ENCODE measurements at regions not wholly inside any gene's neighbourhood (a gene's known extent, or its start where the extent isn't known, plus 50 kb on each side); places are given as distances from the start of the nearest gene placed in this dataset.

- no peak overlapping the region for H3K27ac ChIP-seq
- TF ChIP-seq, protein P1, sequence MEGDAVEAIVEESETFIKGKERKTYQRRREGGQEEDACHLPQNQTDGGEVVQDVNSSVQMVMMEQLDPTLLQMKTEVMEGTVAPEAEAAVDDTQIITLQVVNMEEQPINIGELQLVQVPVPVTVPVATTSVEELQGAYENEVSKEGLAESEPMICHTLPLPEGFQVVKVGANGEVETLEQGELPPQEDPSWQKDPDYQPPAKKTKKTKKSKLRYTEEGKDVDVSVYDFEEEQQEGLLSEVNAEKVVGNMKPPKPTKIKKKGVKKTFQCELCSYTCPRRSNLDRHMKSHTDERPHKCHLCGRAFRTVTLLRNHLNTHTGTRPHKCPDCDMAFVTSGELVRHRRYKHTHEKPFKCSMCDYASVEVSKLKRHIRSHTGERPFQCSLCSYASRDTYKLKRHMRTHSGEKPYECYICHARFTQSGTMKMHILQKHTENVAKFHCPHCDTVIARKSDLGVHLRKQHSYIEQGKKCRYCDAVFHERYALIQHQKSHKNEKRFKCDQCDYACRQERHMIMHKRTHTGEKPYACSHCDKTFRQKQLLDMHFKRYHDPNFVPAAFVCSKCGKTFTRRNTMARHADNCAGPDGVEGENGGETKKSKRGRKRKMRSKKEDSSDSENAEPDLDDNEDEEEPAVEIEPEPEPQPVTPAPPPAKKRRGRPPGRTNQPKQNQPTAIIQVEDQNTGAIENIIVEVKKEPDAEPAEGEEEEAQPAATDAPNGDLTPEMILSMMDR (IDR thresholded peaks at IDR 0.05), result no peak
- no peak for TF ChIP-seq ZFX (IDR thresholded peaks at IDR 0.05; ENCODE audit: borderline replicate concordance)
Observed at GRCh38 chr3:64873400-64873799, 185.6 kb upstream of the ADAMTS9 start.

GRCh38 chr3:64872345-64872744, 184.5 kb upstream of the ADAMTS9 start:
- TF ChIP-seq ZFX (IDR thresholded peaks at IDR 0.05; ENCODE audit: borderline replicate concordance), result no peak
- TF ChIP-seq, protein P1 (IDR thresholded peaks at IDR 0.05), result no peak
- H3K27ac ChIP-seq, result no peak overlapping the region

- TF ChIP-seq ZFX (IDR thresholded peaks at IDR 0.05; ENCODE audit: borderline replicate concordance), result no peak
- TF ChIP-seq, protein P1 (IDR thresholded peaks at IDR 0.05), result no peak
- no peak overlapping the region for H3K27ac ChIP-seq
Observed at GRCh38 chr3:64871834-64872249, 184.0 kb upstream of the ADAMTS9 start.

DNA sequence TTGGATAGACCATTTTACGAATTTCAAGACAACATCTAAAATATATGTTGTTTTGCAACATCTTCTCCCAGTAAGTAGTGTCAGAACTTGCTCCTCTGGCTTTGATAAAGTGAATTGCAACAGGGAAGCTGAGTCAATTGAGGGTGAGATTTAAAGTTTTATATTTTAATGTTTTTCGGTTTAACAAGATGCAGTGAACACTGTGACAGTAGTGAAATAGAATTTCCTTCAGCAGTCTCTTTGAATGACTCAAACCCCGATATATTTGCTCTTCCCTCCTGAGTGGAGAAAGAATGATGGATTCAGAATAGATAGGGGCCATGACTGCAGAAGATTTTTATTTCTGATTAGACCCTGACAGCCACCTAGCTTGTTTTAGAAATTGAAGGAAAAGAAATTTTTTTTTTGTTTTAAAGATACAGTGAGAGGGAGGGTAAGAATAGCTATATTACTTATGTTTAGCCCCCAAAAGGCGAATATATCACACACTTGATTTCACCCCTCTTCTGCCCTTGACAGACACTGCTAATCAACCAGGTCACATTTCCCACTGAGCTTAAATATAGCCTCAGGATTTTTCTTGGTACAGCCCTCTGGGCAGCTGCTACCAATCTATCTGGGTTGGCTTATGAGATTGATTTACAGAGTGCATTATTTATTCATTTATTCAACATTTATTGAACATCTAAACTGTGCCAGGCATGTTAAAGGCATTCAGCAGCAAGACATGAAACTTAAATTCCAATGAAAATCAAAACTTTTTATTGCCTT, 183.3 kb upstream of the ADAMTS9 start:
- no peak for TF ChIP-seq ZFX (IDR thresholded peaks at IDR 0.05; ENCODE audit: borderline replicate concordance)
- TF ChIP-seq, protein P1 (IDR thresholded peaks at IDR 0.05), result no peak
- no peak overlapping the region for H3K27ac ChIP-seq

DNA sequence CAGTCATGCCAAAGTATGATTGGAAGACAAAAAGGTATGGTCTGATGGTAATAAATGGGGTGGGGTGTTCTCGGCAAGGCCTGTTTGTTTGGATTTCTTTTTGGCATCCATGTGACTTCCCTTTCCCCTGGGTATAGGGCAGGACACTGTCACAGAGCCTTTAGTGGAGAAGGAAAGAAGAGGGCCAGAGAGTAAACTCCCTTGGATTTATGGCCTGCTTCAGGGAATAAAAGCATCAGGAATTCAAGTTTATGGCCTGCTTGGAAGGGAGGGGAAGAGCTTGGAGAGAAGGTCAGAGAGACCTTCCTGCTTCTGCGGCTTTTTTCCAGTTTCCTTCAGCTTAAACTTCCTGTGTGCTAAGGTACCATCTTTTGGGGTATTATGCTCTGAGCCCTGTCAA, 179.4 kb upstream of the ADAMTS9 start:
- TF ChIP-seq ZFX (IDR thresholded peaks at IDR 0.05; ENCODE audit: borderline replicate concordance), result no peak
- TF ChIP-seq, protein P1 (IDR thresholded peaks at IDR 0.05), result no peak

GRCh38 chr3:64865839-64866570, 178.2 kb upstream of the ADAMTS9 start:
- H3K27ac ChIP-seq, result no peak overlapping the region
- no peak for TF ChIP-seq ZFX (IDR thresholded peaks at IDR 0.05; ENCODE audit: borderline replicate concordance)
- TF ChIP-seq, protein P1 (IDR thresholded peaks at IDR 0.05), result no peak

More for the DNA sequence above, 179.4 kb upstream of the ADAMTS9 start:
- H3K27ac ChIP-seq, result no peak overlapping the region
